HepG2 (cell line): ENCODE measurements at regions not wholly inside any gene's neighbourhood (a gene's known extent, or its start where the extent isn't known, plus 50 kb on each side); places are given as distances from the start of the nearest gene placed in this dataset.

ENCODE experiments used
- ATAC-seq: fragments of 200-7000 bp; cut with Tn5 transposase; 3 replicates; pipeline ENCODE4 v1.9.1; 2020; ENCODE audit warnings: mild to moderate bottlenecking, moderate library complexity
- BruUV-seq: library from RNA; stranded (reverse); fragments of 400-500 nt; replicated peaks from 2 replicates; lab custom pipeline; 2021; lab: Mats Ljungman, UMichigan
- CTCF ChIA-PET: fragments of 300-600 bp; formaldehyde crosslinking; extraction: SDS; loops from one replicate; lab custom pipeline; 2021; ENCODE audit warnings: low total read pairs, inconsistent platforms, low intra/inter-chr PET ratio; lab: Yijun Ruan, JAX
- POLR2A ChIA-PET: fragments of 350-600 bp; sonication (Branson Sonifier 250); formaldehyde crosslinking; loops from one replicate; lab custom pipeline; 2020; ENCODE audit warnings: antibody characterized with exemption, inconsistent platforms; lab: Yijun Ruan, JAX
- DNase-seq: peaks from one replicate; pipeline ENCODE4 v3.0.0-alpha.2; 2015; ENCODE audit warnings: low spot score
- FAIRE-seq: peaks from 3 replicates; lab custom pipeline; 2011; peaks lifted over from hg19 to GRCh38; lab: Jason Lieb, UNC
- H2AFZ ChIP-seq: one replicate; pipeline ENCODE4 v1.6.1; 2011; ENCODE audit warnings: low read length, inconsistent platforms
- H3K27ac ChIP-seq: fragments of 300-600 bp; 3 replicates; pipeline ENCODE4 v1.8.0; 2011; ENCODE audit warnings: mixed run types, mild to moderate bottlenecking, mixed read lengths, low read length, inconsistent platforms; ENCODE audit not compliant: insufficient read depth; ENCODE audit errors: extremely low read length
- H3K27me3 ChIP-seq, 2 experiments: fragments of 200-600 bp in 1 of 2; 2 replicates in 1 of 2; 3 replicates in 1 of 2; pipeline versions ENCODE4 v1.6.0 to v1.8.0; 2011; ENCODE audit warnings: low read length in 2 of 2, mild to moderate bottlenecking in 2 of 2, moderate library complexity in 2 of 2, inconsistent platforms in 1 of 2; ENCODE audit not compliant: insufficient read depth in 2 of 2, control insufficient read depth in 1 of 2
- H3K36me3 ChIP-seq, 2 experiments: fragments of 200-600 bp in 1 of 2; replicated peaks in 1 of 2; 2 replicates in 1 of 2; 3 replicates in 1 of 2; pipeline versions ENCODE4 v1.5.1 to v1.8.0; 2011; ENCODE audit warnings: low read length in 2 of 2, inconsistent platforms in 1 of 2; ENCODE audit not compliant: insufficient read depth in 2 of 2, control insufficient read depth in 1 of 2
- H3K4me1 ChIP-seq: 2 replicates; pipeline ENCODE4 v1.5.1; 2012; ENCODE audit warnings: low read length, inconsistent platforms; ENCODE audit not compliant: insufficient read depth
- H3K4me2 ChIP-seq: 2 replicates; pipeline ENCODE4 v1.6.0; 2011; ENCODE audit warnings: low read depth, low read length, inconsistent platforms
- H3K4me3 ChIP-seq, 3 experiments: fragments of 200-600 bp in 1 of 3; sonication (generic), shearing (Covaris generic) in 1 of 3; replicated peaks in 1 of 3; 2 replicates each; pipeline ENCODE4 v1.5.1; 2011 to 2016; ENCODE audit warnings: low read length in 3 of 3, inconsistent platforms in 2 of 3, low read depth in 2 of 3, mild to moderate bottlenecking in 2 of 3, control low read depth in 1 of 3, mixed read lengths in 1 of 3; ENCODE audit not compliant: insufficient read depth in 1 of 3
- H3K79me2 ChIP-seq: one replicate; pipeline ENCODE4 v1.6.1; 2011; ENCODE audit warnings: low read length, inconsistent platforms; ENCODE audit not compliant: insufficient read depth
- H3K9ac ChIP-seq: 2 replicates; pipeline ENCODE4 v1.6.0; 2011; ENCODE audit warnings: mild to moderate bottlenecking, low read depth, low read length, inconsistent platforms; ENCODE audit not compliant: insufficient read depth
- H3K9me3 ChIP-seq: 2 replicates; pipeline ENCODE4 v1.5.1; 2012; ENCODE audit warnings: mild to moderate bottlenecking, low read length
- H4K20me1 ChIP-seq: 2 replicates; pipeline ENCODE4 v1.6.0; 2011; ENCODE audit warnings: inconsistent platforms, mild to moderate bottlenecking, low read length, moderate library complexity; ENCODE audit not compliant: insufficient read depth
- ETV5 ChIP-seq: IDR thresholded peaks from 2 replicates; pipeline ENCODE4 v1.6.1; 2018; ENCODE audit warnings: missing biosample characterization, missing genetic modification reagents, inconsistent platforms, borderline replicate concordance
- MAFK ChIP-seq, 2 experiments: IDR thresholded peaks in 1 of 2; conservative IDR thresholded peaks in 1 of 2; 2 replicates each; pipeline ENCODE4 v1.6.1; 2011; ENCODE audit warnings: improper control_type of control experiment in 2 of 2, low read length in 2 of 2
- MLLT10 ChIP-seq: sonication (generic); formaldehyde crosslinking; IDR thresholded peaks from 2 replicates; pipeline ENCODE4 v1.4.0; 2020; ENCODE audit warnings: missing genetic modification reagents
- TAF1 ChIP-seq: sonication (generic); formaldehyde crosslinking; IDR thresholded peaks from 2 replicates; pipeline ENCODE4 v1.4.0; 2020; ENCODE audit warnings: missing genetic modification reagents
- TAF15 ChIP-seq: fragments of 200-400 bp; formaldehyde crosslinking; IDR thresholded peaks from one replicate; pipeline ENCODE4 v1.6.1; 2018; ENCODE audit warnings: mild to moderate bottlenecking, low read depth, low read length; ENCODE audit not compliant: poor library complexity, severe bottlenecking
- TGIF2 ChIP-seq: IDR thresholded peaks from 2 replicates; pipeline ENCODE4 v1.6.1; 2016; ENCODE audit warnings: control low read depth, missing compliant biosample characterization
- ZC3H13 ChIP-seq: sonication (generic); formaldehyde crosslinking; IDR thresholded peaks from 2 replicates; pipeline ENCODE4 v1.8.1; 2023; ENCODE audit warnings: mild to moderate bottlenecking, missing genetic modification reagents, moderate library complexity
- ZMYM4 ChIP-seq: sonication (generic); formaldehyde crosslinking; IDR thresholded peaks from 2 replicates; pipeline ENCODE4 v1.8.1; 2023; ENCODE audit warnings: mild to moderate bottlenecking, missing genetic modification reagents
- ZNF17 ChIP-seq: sonication (generic); formaldehyde crosslinking; IDR thresholded peaks from 2 replicates; pipeline ENCODE4 v1.5.0; 2020; ENCODE audit warnings: mild to moderate bottlenecking, missing genetic modification reagents
- ZNF20 ChIP-seq: sonication (generic); formaldehyde crosslinking; IDR thresholded peaks from 2 replicates; pipeline ENCODE4 v1.4.0; 2020; ENCODE audit warnings: mild to moderate bottlenecking, moderate library complexity, missing genetic modification reagents
- ZNF296 ChIP-seq: sonication (generic); formaldehyde crosslinking; conservative IDR thresholded peaks from 2 replicates; pipeline ENCODE4 v1.5.0; 2020; ENCODE audit warnings: mild to moderate bottlenecking, missing genetic modification reagents
- ZNF598 ChIP-seq: sonication (generic); formaldehyde crosslinking; IDR thresholded peaks from 2 replicates; pipeline ENCODE4 v1.5.1; 2020; ENCODE audit warnings: mild to moderate bottlenecking, missing genetic modification reagents, borderline replicate concordance
- ZNF703 ChIP-seq: sonication (generic); formaldehyde crosslinking; IDR thresholded peaks from 2 replicates; pipeline ENCODE4 v1.5.1; 2020; ENCODE audit warnings: missing genetic modification reagents, mild to moderate bottlenecking, moderate library complexity, borderline replicate concordance
- WGBS: methylation state at CpG from one replicate; pipeline ENCODE4 v1.1.6; 2017; ENCODE audit warnings: low lambda C conversion rate; 5-methylcytosine and 5-hydroxymethylcytosine counted together
- in situ Hi-C: cut with HindIII; loops from 2 replicates; pipeline ENCODE4 v1.10.0; 2017; ENCODE audit warnings: low pct_unique_long_range_greater_than_20kb; ENCODE audit not compliant: extremely low pct_ligation_motif_present
- intact Hi-C: fragments of 100-400 bp; cut with micrococcal nuclease; formaldehyde crosslinking; loops from one replicate; pipeline ENCODE4 v1.10.0; 2022; ENCODE audit not compliant: unreplicated experiment
- TF ChIP-seq, protein P1 (sequence below): sonication (generic); formaldehyde crosslinking; IDR thresholded peaks from 2 replicates; pipeline ENCODE4 v1.4.0; 2020; ENCODE audit warnings: mild to moderate bottlenecking, missing genetic modification reagents

DNA sequence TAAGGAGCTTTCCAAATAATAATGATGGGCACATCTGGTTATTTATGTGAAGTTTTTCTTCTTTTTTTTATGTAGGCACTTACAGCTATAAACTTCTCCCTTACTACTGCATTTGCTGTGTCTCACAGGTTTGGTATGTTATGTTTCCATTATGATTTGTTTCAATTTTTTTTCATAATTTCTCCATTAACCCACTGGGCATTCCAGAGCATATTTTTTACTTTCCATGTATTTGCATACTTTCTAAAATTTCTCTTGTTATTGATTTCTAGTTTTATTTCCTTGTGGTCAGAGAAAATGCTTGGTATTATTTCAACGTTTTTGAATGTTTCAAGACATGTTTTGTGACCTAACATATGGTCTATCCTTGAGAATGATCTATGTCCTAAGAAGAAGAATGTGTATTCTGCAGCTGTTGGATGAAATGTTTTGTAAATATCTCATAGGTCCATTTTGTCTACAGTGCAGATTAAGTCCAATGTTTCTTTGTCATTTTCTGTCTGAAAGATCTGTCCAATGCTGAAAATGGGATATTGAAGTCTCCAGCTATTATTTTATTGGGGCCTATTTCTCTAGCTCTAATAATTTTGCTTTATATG, 362.1 kb downstream of the DDX10 start:
- Histone ChIP-seq H3K4me1 (no peaks in the 10 kb centered on the region), H3K27ac (no peak overlapping the region), H3K79me2 (no peaks in the 10 kb centered on the region), H4K20me1 (no peaks in the 10 kb centered on the region), H3K9me3 (no peaks in the 10 kb centered on the region), H3K4me3 (no peak overlapping the region), H3K36me3 (no peaks in the 10 kb centered on the region), H3K4me2 (no peak overlapping the region), H3K27me3 (no peaks in the 10 kb centered on the region), H2AFZ (no peak overlapping the region), H3K9ac (no peak overlapping the region)
- POLR2A ChIA-PET = no interaction called here
- in situ Hi-C loops = no loop called here
- intact Hi-C loops = no loop called here
- no TSS peak for BruUV-seq
- DNase-seq = no peak
- CTCF ChIA-PET = no interaction called here
- WGBS = 0% methylated on average over 1 of the region's 1 CpG
- FAIRE-seq = no peak
- ATAC-seq = no peak
- no peak for TF ChIP-seq TAF15
- TF ChIP-seq, protein P1, sequence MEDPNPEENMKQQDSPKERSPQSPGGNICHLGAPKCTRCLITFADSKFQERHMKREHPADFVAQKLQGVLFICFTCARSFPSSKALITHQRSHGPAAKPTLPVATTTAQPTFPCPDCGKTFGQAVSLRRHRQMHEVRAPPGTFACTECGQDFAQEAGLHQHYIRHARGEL = no peak
- no peak for TF ChIP-seq ZNF703 (CRISPR knock-in tag)
- no peak for TF ChIP-seq MLLT10 (CRISPR knock-in tag)
- no peak for TF ChIP-seq TGIF2 (CRISPR knock-in tag)
- TF ChIP-seq ETV5 (CRISPR knock-in tag) = no peak
- TF ChIP-seq TAF1 (CRISPR knock-in tag) = no peak
- no peak for TF ChIP-seq ZNF20
- no peak for TF ChIP-seq ZNF598
- no peak for TF ChIP-seq ZNF296
- TF ChIP-seq ZNF17 (CRISPR knock-in tag) = no peak
- no peak for TF ChIP-seq MAFK (conservative IDR thresholded peaks at IDR 0.05 in 1 of 2, IDR thresholded peaks at IDR 0.05 in 1 of 2; ENCODE audit: low read length in 2 of 2)
- TF ChIP-seq ZMYM4 = no peak
- no peak for TF ChIP-seq ZC3H13 (CRISPR knock-in tag)
